Stimulated activated CD8-positive, alpha-beta memory T cell treated with anti-CD3 and anti-CD28 coated beads, Interleukin-7, amount 100 ng/mL, for 48 hours (primary cell): ENCODE measurements at regions not wholly inside any gene's neighbourhood (a gene's known extent, or its start where the extent isn't known, plus 50 kb on each side); places are given as distances from the start of the nearest gene placed in this dataset.
"Not testable (repeated sequence)": the region's sequence is repeated elsewhere in the genome, so short reads cannot be mapped to it uniquely, and the experiment has no call there.

Experiments
- DNase-seq, 2 donors: peaks; one replicate each; pipeline ENCODE4 v3.0.0-alpha.2; 2020; ENCODE audit warnings: low read depth in 1 of 2; ENCODE audit errors: extremely low read depth in 1 of 2

GRCh38 chr2:56934866-56935265 is 751.1 kb downstream of the CCDC85A start:
- DNase-seq: no peak

- DNase-seq: no peak
Measured at GRCh38 chr2:56940054-56940453, 756.3 kb downstream of the CCDC85A start.

DNA sequence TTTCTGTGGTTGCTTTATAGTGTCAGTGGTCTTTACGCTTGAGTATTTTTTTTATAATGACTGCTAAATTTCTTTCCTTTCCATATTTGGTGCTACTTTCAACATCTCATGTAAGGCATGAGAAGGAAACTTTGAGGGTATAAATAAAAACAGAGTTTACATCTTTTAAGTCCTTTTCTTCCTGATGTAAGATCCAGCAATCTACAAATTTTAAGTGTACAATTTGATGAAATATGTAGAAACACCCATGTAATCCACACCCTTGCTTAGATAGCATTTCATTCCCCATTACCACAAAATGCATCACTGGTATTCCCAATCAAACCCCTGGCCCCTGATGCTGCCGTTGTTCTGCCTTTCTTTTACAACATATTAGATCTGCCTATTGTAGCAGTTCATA is 769.1 kb downstream of the CCDC85A start:
- no peak for DNase-seq

DNA sequence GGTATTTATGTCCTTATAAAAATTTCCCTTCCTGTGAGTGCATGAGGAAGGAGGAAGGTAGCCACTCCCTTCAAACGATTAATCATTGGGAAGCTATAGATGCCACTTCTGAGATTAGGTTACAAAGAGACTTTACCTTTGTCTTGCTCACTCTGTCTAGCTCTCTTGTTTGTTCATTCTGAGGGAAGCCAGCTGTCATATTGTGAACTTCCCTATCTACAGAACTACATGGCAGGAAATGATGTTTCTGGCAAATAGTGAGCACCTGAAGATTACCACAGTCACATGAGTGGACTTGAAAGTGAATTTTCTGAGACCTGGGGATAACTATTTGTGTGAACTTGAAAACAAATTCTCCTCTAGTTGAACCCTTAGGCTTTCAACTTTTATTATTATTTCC is 776.8 kb downstream of the CCDC85A start:
- no peak for DNase-seq

GRCh38 chr2:56962673-56963072 is 778.9 kb downstream of the CCDC85A start:
- DNase-seq: no peak

- no peak for DNase-seq
Measured at GRCh38 chr2:56969513-56969912, 785.7 kb downstream of the CCDC85A start.

GRCh38 chr2:56971383-56971974 is 787.7 kb downstream of the CCDC85A start:
- DNase-seq: no peak

DNA sequence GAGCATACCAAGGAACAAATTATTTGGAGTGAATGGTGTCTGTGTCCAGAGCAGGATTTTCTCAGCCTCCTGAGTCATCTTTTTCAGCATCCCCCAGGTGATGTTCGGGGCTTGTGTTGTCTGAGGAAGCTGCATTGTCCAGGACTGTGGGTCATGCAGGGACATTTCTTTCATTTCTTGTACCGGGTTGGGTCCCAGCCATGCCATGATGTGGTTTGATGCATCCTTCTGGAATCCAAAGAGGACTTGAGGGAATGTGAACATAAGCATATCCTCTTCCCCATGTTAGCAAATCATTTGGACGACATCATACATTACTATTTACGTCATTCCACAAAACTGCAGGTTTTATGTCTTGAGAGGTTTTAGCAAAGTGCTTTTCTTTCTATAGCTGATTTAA is 797.8 kb downstream of the CCDC85A start:
- DNase-seq: no peak

- no peak for DNase-seq
Measured at GRCh38 chr2:56985609-56986008, 801.8 kb downstream of the CCDC85A start.

DNA sequence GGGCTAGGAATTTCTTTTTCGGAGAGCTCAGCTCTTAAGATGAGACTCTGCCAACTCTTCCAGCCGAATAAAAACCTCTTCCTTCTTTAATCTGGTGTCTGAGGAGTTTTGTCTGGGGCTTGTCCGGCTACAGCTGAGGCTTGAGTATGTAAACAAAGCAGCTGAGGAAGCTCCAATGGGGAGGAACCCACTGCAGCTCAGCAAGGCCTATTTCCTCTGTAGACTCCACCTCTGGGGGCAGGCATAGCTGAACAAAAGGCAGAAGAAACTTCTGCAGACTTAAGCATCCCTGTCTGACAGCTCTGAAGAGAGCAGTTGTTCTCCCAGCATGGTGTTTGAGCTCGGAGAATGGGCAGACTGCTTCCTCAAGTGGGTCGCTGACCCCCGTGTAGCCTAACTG is 838.7 kb downstream of the CCDC85A start:
- DNase-seq: no peak

GRCh38 chr2:57044931-57045635 is 861.3 kb downstream of the CCDC85A start:
- no peak for DNase-seq

DNA sequence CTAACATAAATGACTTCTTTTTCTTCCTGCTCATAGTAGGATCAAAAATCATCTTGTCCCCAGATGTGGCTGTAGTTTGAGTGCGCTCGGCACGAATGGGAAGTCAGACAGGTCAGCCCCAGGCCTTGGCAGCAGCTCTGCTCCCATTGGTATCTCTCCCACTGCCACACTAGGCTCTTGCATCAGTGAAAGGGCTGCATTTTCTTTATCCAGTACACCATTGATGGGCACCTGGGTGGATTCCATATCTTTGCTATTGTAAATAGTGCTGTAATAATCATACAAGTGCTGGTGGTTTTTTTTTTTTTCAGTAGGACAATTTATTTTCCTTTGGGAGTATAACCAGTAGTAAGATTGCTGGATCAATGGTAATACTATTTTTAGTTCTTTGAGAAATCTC is 865.5 kb downstream of the CCDC85A start:
- DNase-seq: no peak

DNA sequence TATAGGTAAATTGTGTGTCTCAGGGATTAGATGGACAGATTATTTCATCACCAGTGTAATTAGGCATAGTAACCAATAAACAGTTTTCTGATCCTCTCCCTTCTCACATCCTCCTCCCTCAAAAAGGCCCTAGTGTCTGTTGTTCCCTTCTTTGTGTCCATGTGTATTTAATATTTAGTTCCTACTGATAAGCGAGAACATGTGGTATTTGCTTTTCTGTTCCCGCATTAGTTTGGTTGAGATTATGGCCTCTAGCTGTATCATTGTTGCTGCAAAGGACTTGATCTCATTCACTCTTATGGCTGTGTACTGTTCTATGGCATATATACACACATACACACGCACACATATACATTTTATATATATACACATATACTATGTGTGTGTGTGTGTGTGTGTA is 866.2 kb downstream of the CCDC85A start:
- no peak for DNase-seq

DNA sequence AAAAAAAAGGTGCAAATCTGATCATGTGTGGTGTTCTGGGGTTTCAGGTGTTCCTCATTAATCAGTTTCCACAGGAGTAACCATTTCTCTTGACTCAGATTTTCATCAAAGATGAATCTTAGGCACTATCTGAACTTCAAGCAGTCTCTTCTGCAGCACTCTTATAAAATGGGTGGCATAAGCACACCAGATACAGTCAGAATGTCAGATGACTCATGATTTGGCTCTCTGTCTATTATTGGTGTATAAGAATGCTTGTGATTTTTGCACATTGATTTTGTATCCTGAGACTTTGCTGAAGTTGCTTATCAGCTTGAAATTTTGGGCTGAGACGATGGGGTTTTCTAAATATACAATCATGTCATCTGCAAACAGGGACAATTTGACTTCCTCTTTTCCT is 882.5 kb downstream of the CCDC85A start:
- not testable (repeated sequence) for DNase-seq

DNA sequence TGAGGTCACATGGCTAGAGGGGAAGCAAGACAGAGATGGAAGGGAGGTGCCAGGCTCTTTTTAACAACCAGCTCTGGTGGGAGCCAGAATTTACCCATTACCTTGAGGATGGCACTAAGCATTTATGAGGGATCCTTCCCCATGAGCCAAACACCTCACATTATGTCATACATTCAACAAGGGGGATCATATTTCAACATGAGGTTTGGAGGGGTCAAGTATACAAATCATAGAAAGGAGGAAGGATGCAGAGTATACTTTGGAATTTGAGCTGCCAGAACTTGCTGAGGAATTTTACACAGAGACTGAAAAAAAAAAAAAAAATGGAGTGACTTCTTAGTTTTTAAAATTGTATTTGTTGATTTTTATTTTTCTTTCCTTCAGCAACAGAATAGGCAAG is 891.4 kb downstream of the CCDC85A start:
- DNase-seq: no peak

DNA sequence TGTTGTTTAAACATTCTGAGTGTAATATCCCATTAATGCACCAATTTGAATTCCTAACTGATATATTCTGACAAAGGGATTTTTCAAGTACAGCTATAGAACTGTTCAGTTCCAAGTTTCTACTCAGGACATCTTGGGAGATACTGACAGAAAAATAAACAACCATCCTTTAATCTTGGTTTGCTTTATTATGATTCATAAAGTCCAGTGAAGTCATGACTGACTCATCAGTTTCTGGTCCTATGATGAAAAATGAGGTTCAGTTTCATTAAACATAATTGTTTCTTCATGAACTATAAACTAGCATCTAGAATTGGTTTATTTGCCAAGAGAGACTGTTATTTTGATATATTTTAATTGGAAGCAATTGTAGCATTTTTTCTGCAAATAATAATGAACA is 896.2 kb downstream of the CCDC85A start:
- DNase-seq: no peak

- no peak for DNase-seq
Measured at GRCh38 chr2:57084697-57085281, 901.0 kb downstream of the CCDC85A start.

DNA sequence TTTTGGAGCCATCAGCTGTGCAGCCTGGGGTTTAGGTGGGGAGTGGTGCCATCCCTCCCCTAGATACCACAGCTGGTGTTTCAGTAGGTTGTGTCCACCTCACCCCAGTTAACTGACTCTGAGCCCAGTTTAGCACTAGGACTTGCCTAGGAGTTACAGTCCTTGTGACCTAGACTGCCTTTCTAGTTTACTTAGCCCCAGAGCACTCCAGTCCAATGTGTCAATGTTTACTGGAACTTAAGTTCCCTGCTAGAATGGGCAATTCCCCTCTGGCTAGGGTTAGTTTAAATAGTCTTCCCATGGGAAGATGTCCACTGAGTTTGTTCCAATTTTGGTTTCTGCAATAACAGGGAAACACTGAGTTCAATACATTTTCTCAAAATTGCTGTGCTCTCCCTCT is 909.2 kb downstream of the CCDC85A start:
- no peak for DNase-seq

GRCh38 chr2:57097855-57098254 is 914.1 kb downstream of the CCDC85A start:
- no peak for DNase-seq

GRCh38 chr2:57100436-57100835 is 916.6 kb downstream of the CCDC85A start:
- no peak for DNase-seq

DNA sequence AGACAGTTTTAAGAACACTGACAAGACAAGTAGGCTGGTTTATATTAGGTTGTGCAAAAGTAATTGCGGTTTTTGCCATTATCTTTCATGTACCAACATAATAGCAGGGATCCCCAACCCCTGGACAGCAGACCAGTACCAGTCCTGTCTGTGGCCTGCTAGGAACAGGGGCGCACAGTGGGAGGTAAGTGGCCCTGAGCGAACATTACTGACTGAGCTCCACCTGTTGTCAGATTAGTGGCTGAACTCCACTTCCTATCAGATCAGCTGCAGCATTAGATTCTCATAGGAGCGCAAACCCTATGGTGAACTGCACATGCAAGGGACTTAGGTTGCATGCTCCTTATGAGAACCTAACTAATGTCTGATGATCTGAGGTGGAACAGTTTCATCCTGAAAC is 921.9 kb downstream of the CCDC85A start:
- no peak for DNase-seq

- no peak for DNase-seq
Measured at GRCh38 chr2:57107353-57107752, 923.6 kb downstream of the CCDC85A start.

DNA sequence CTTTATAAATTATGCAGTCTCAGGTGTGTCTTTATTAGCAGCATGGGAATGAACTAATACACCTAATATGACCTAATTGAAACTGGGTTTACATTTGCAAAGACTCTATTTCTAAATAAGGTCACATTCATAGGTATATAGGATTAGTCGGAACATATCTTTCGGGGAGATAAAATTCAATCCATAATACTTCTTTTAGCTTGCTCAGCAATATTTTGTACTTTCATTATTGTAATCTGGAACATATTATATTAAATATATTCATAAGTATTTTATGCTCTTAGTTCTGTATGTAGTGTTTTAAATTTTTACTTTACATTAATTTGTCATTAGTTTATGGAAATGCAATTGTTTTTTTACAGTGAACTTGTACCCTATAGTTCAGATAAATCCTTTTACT is 927.7 kb downstream of the CCDC85A start:
- DNase-seq: no peak
